B cell (primary cell): ENCODE measurements at regions not wholly inside any gene's neighbourhood (a gene's known extent, or its start where the extent isn't known, plus 50 kb on each side); places are given as distances from the start of the nearest gene placed in this dataset.
"Not testable (repeated sequence)": the region's sequence is repeated elsewhere in the genome, so short reads cannot be mapped to it uniquely, and the experiment has no call there.

Source experiments
- ATAC-seq: fragments of 200-7000 bp; cut with Tn5 transposase; one replicate; pipeline ENCODE4 v1.10.0; 2021; ENCODE audit warnings: low read depth, mild to moderate bottlenecking, moderate number of reproducible peaks, moderate library complexity
- CTCF ChIA-PET: fragments of 350-600 bp; sonication (Branson Sonifier 250); formaldehyde crosslinking; loops from one replicate; lab custom pipeline; 2021; ENCODE audit warnings: antibody characterized with exemption, inconsistent platforms; lab: Charles Lee
- POLR2A ChIA-PET: fragments of 350-600 bp; sonication (Branson Sonifier 250); formaldehyde crosslinking; loops from one replicate; lab custom pipeline; 2021; ENCODE audit warnings: antibody characterized with exemption; lab: Charles Lee
- DNase-seq: peaks from one replicate; pipeline ENCODE4 v3.0.0; 2013
- H2AFZ ChIP-seq: 2 replicates; pipeline ENCODE4 v1.6.1; 2012; ENCODE audit warnings: mild to moderate bottlenecking, low read depth, low read length; ENCODE audit not compliant: insufficient read depth, poor library complexity, severe bottlenecking
- H3K27ac ChIP-seq, 2 donors: 1 replicate in 1 of 2; 2 replicates in 1 of 2; pipeline ENCODE4 v1.5.1; 2012 to 2013; ENCODE audit warnings: low read length in 2 of 2, mild to moderate bottlenecking in 2 of 2, moderate library complexity in 1 of 2
- H3K27me3 ChIP-seq, 4 experiments: fragments of 200-600 bp in 1 of 4; sonication (generic) in 1 of 4; replicated peaks in 1 of 4; 1 replicate in 2 of 4; 2 replicates in 2 of 4; pipeline versions ENCODE4 v1.6.1 to v1.7.0; 2013 to 2016; ENCODE audit warnings: low read length in 3 of 4, mild to moderate bottlenecking in 2 of 4, mixed read lengths in 1 of 4, moderate library complexity in 1 of 4; ENCODE audit not compliant: insufficient read depth in 4 of 4, control insufficient read depth in 3 of 4; ENCODE audit errors: control extremely low read depth in 1 of 4
- H3K36me3 ChIP-seq, 2 experiments: replicated peaks in 1 of 2; 1 replicate in 1 of 2; 2 replicates in 1 of 2; pipeline versions ENCODE4 v1.6.1 to v1.7.1; 2013; ENCODE audit warnings: low read length in 1 of 2; ENCODE audit not compliant: insufficient read depth in 2 of 2, control insufficient read depth in 1 of 2; ENCODE audit errors: control extremely low read depth in 1 of 2, extremely low read depth in 1 of 2
- H3K4me1 ChIP-seq, 2 donors: fragments of 200-600 bp in 1 of 2; sonication (generic) in 1 of 2; 1 replicate in 1 of 2; 2 replicates in 1 of 2; pipeline versions ENCODE4 v1.5.1 to v1.6.1; 2013 to 2017; ENCODE audit warnings: low read length in 2 of 2; ENCODE audit not compliant: control insufficient read depth in 2 of 2, insufficient read depth in 2 of 2
- H3K4me2 ChIP-seq: replicated peaks from 2 replicates; pipeline ENCODE3; 2012; ENCODE audit warnings: mild to moderate bottlenecking, low read depth, low read length; ENCODE audit not compliant: poor library complexity, severe bottlenecking
- H3K4me3 ChIP-seq, 5 experiments: fragments of 200-600 bp in 1 of 5; sonication (generic) in 1 of 5; 1 replicate in 3 of 5; 2 replicates in 2 of 5; pipeline versions ENCODE4 v1.5.1 to v1.7.0; 2011 to 2016; ENCODE audit warnings: low read length in 4 of 5, mild to moderate bottlenecking in 4 of 5, low read depth in 2 of 5, control low read depth in 1 of 5, moderate library complexity in 1 of 5; ENCODE audit not compliant: insufficient read depth in 1 of 5; ENCODE audit errors: control extremely low read depth in 1 of 5, extremely low read depth in 1 of 5
- H3K79me2 ChIP-seq: fragments of 200-600 bp; sonication (generic); one replicate; pipeline ENCODE4 v1.6.0; 2016; ENCODE audit warnings: low read length; ENCODE audit not compliant: control insufficient read depth, insufficient read depth
- H3K9ac ChIP-seq: fragments of 200-600 bp; sonication (generic); 2 replicates; pipeline ENCODE4 v1.6.1; 2017; ENCODE audit warnings: mild to moderate bottlenecking, low read length, moderate library complexity
- H3K9me3 ChIP-seq, 3 donors: one replicate each; pipeline versions ENCODE4 v1.6.1 to v1.7.1; 2013; ENCODE audit warnings: low read length in 2 of 3; ENCODE audit not compliant: control insufficient read depth in 2 of 3, insufficient read depth in 1 of 3; ENCODE audit errors: control extremely low read depth in 1 of 3
- H4K20me1 ChIP-seq: 2 replicates; pipeline ENCODE4 v1.6.0; 2012; ENCODE audit warnings: mild to moderate bottlenecking, low read length; ENCODE audit not compliant: insufficient read depth, control insufficient read depth, poor library complexity, severe bottlenecking
- H3K27ac Mint-ChIP-seq: one replicate; pipeline ENCODE4 v1.8.0; 2021; ENCODE audit warnings: mixed read lengths
- H3K27me3 Mint-ChIP-seq: one replicate; pipeline ENCODE4 v1.8.0; 2021; ENCODE audit warnings: mixed read lengths
- H3K4me1 Mint-ChIP-seq: one replicate; pipeline ENCODE4 v1.8.0; 2021; ENCODE audit warnings: mixed read lengths
- H3K4me3 Mint-ChIP-seq: one replicate; pipeline ENCODE4 v1.8.0; 2021; ENCODE audit warnings: mixed read lengths
- H3K9me3 Mint-ChIP-seq: one replicate; pipeline ENCODE4 v1.8.0; 2022; ENCODE audit warnings: mixed read lengths; ENCODE audit not compliant: insufficient read depth
- EZH2 ChIP-seq: IDR thresholded peaks from 2 replicates; pipeline ENCODE4 v1.6.1; 2012; ENCODE audit warnings: borderline replicate concordance, low read depth, mild to moderate bottlenecking, moderate library complexity, low read length; ENCODE audit not compliant: insufficient read depth, poor library complexity, severe bottlenecking
- WGBS: methylation state at CpG from one replicate; pipeline ENCODE4 v1.1.5; 2013; ENCODE audit warnings: missing lambda C conversion rate; ENCODE audit not compliant: insufficient coverage; 5-methylcytosine and 5-hydroxymethylcytosine counted together
- intact Hi-C: fragments of 100-400 bp; cut with micrococcal nuclease; formaldehyde crosslinking; loops from one replicate; pipeline ENCODE4 v1.10.0; 2022
- TF ChIP-seq, protein P1 (sequence below): fragments of 200-600 bp; IDR thresholded peaks from one replicate; pipeline ENCODE4 v1.8.0; 2022; ENCODE audit warnings: antibody characterized with exemption, mild to moderate bottlenecking

DNA sequence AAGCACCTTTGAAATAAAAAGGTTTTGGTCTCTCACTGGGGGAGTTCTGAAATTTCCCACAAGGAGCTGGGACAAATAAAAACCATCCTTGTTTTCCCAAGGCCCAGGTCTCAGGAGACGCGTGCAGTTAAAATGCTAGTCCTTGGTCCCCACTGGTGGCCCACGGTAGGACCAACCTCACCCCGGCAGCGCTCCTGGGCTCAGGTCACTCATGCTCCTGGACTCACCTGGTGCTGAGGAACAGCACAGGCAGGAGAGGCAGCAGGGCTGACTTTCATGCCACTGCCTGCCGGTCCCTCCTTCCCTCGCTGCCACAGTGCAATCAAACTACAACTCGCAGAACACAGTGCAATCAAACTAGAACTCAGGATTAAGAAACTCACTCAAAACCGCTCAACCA lies 356.8 kb upstream of the CCDC179 start:
- no peak overlapping the region for H3K4me2 ChIP-seq
- H3K4me3 ChIP-seq: no peak overlapping the region
- H3K9ac ChIP-seq: no peak overlapping the region
- no peaks in the 10 kb centered on the region for H4K20me1 ChIP-seq
- H3K27me3 Mint-ChIP-seq: no peaks in the 10 kb centered on the region
- no peaks in the 10 kb centered on the region for H3K4me1 ChIP-seq
- H3K4me1 Mint-ChIP-seq: no peaks in the 10 kb centered on the region
- H3K27ac ChIP-seq: no peak overlapping the region
- peaks cover 0 to 7% (median 0%) of the 10 kb centered on the region in 3 donors for H3K9me3 ChIP-seq
- ChIA-PET CTCF (no interaction called here), POLR2A (no interaction called here)
- WGBS: 92% methylated on average over 8 of the region's 9 CpGs
- H3K4me3 Mint-ChIP-seq: no peak overlapping the region
- ATAC-seq (no peak), DNase-seq (no peak)
- H3K9me3 Mint-ChIP-seq: peaks cover 4% of the 10 kb centered on the region
- intact Hi-C loops: no loop called here
- H3K36me3 ChIP-seq: no peaks in the 10 kb centered on the region
- no peaks in the 10 kb centered on the region for H3K27me3 ChIP-seq
- no peak for TF ChIP-seq EZH2
- TF ChIP-seq, protein P1, sequence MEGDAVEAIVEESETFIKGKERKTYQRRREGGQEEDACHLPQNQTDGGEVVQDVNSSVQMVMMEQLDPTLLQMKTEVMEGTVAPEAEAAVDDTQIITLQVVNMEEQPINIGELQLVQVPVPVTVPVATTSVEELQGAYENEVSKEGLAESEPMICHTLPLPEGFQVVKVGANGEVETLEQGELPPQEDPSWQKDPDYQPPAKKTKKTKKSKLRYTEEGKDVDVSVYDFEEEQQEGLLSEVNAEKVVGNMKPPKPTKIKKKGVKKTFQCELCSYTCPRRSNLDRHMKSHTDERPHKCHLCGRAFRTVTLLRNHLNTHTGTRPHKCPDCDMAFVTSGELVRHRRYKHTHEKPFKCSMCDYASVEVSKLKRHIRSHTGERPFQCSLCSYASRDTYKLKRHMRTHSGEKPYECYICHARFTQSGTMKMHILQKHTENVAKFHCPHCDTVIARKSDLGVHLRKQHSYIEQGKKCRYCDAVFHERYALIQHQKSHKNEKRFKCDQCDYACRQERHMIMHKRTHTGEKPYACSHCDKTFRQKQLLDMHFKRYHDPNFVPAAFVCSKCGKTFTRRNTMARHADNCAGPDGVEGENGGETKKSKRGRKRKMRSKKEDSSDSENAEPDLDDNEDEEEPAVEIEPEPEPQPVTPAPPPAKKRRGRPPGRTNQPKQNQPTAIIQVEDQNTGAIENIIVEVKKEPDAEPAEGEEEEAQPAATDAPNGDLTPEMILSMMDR: no peak
- H2AFZ ChIP-seq: no peak overlapping the region
- H3K79me2 ChIP-seq: no peaks in the 10 kb centered on the region
- no peak overlapping the region for H3K27ac Mint-ChIP-seq

DNA sequence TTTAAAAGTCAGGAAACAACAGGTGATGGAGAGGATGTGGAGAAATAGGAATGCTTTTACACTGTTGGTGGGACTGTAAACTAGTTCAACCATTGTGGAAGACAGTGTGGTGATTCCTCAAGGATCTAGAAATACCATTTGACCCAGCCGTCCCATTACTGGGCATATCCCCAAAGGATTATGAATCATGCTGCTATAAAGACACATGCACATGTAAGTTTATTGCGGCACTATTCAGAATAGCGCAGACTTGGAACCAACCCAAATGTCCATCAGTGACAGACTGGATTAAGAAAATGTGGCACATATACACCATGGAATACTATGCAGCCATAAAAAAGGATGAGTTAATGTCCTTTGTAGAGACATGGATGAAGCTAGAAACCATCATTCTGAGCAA lies 359.8 kb upstream of the CCDC179 start:
- H3K4me3 ChIP-seq, H4K20me1 ChIP-seq, H3K4me3 Mint-ChIP-seq, H3K27me3 Mint-ChIP-seq, H3K4me1 ChIP-seq, H3K4me2 ChIP-seq, CTCF ChIA-PET, intact Hi-C loops, H3K79me2 ChIP-seq, H3K36me3 ChIP-seq, H3K27ac Mint-ChIP-seq, DNase-seq, H3K27me3 ChIP-seq, H3K9me3 ChIP-seq, H3K27ac ChIP-seq, POLR2A ChIA-PET, ATAC-seq, H3K9ac ChIP-seq, H2AFZ ChIP-seq, H3K9me3 Mint-ChIP-seq, H3K4me1 Mint-ChIP-seq: not testable (repeated sequence)
- 100% methylated on average over 2 of the region's 3 CpGs for WGBS
